K562 (cell line): ENCODE measurements at regions not wholly inside any gene's neighbourhood (a gene's known extent, or its start where the extent isn't known, plus 50 kb on each side); places are given as distances from the start of the nearest gene placed in this dataset.

Source experiments
- ATAC-seq: fragments of 200-7000 bp; cut with Tn5 transposase; 3 replicates; pipeline ENCODE4 v1.9.1; 2020; ENCODE audit warnings: moderate library complexity
- BruUV-seq: library from RNA; stranded (reverse); fragments of 400-500 nt; replicated peaks from 2 replicates; lab custom pipeline; 2021; lab: Mats Ljungman, UMichigan
- CTCF ChIA-PET: fragments of 300-600 bp; formaldehyde crosslinking; extraction: SDS; loops from one replicate; lab custom pipeline; 2021; ENCODE audit warnings: low intra/inter-chr PET ratio; lab: Yijun Ruan, JAX
- POLR2A ChIA-PET: fragments of 300-600, 350-650 bp; sonication (Branson Sonifier 250); formaldehyde crosslinking; extraction: SDS; loops from one replicate; lab custom pipeline; 2021; ENCODE audit warnings: antibody characterized with exemption, inconsistent platforms; lab: Yijun Ruan, JAX
- DNase-seq, 4 experiments: peaks; one replicate each; pipeline versions ENCODE4 v3.0.0 to v3.0.0-alpha.2; 2011 to 2018; ENCODE audit warnings: low spot score in 3 of 4, mixed read lengths in 3 of 4; ENCODE audit errors: extremely low read depth in 1 of 4
- FAIRE-seq: peaks from 2 replicates; lab custom pipeline; 2011; peaks lifted over from hg19 to GRCh38; lab: Jason Lieb, UNC
- H2AFZ ChIP-seq: 2 replicates; pipeline ENCODE4 v1.6.0; 2011; ENCODE audit warnings: low read depth, low read length, control low read depth, inconsistent platforms
- H3K27ac ChIP-seq: fragments of 200-600 bp; 3 replicates; pipeline ENCODE4 v1.8.0; 2011; ENCODE audit warnings: low read depth, mild to moderate bottlenecking, control low read depth, inconsistent platforms, low read length, moderate library complexity, mixed read lengths; ENCODE audit errors: extremely low read depth
- H3K27me3 ChIP-seq, 2 experiments: fragments of 300-600 bp in 1 of 2; 2 replicates in 1 of 2; 3 replicates in 1 of 2; pipeline versions ENCODE4 v1.6.0 to v1.8.0; 2011; ENCODE audit warnings: inconsistent platforms in 2 of 2, low read length in 2 of 2, mild to moderate bottlenecking in 1 of 2, mixed read lengths in 1 of 2, moderate library complexity in 1 of 2; ENCODE audit not compliant: control insufficient read depth in 2 of 2, insufficient read depth in 2 of 2
- H3K36me3 ChIP-seq: fragments of 300-600 bp; 3 replicates; pipeline ENCODE4 v1.8.0; 2011; ENCODE audit warnings: mild to moderate bottlenecking, low read length, inconsistent platforms; ENCODE audit not compliant: control insufficient read depth, insufficient read depth
- H3K4me1 ChIP-seq, 2 experiments: fragments of 200-600 bp in 1 of 2; replicated peaks in 1 of 2; 2 replicates in 1 of 2; 3 replicates in 1 of 2; pipeline versions ENCODE4 v1.5.1 to v1.8.0; 2011; ENCODE audit warnings: inconsistent platforms in 2 of 2, low read length in 2 of 2, mild to moderate bottlenecking in 1 of 2, mixed read lengths in 1 of 2, moderate library complexity in 1 of 2; ENCODE audit not compliant: control insufficient read depth in 2 of 2, insufficient read depth in 2 of 2
- H3K4me2 ChIP-seq: 2 replicates; pipeline ENCODE4 v1.6.1; 2011; ENCODE audit warnings: low read length, control low read depth, inconsistent platforms, mixed read lengths; ENCODE audit not compliant: insufficient read depth
- H3K4me3 ChIP-seq: fragments of 200-600 bp; sonication (generic), shearing (Covaris generic); 2 replicates; pipeline ENCODE4 v1.5.1; 2016; ENCODE audit warnings: control low read depth, inconsistent platforms
- H3K79me2 ChIP-seq: fragments of 200-600 bp; 3 replicates; pipeline ENCODE4 v1.8.0; 2011; ENCODE audit warnings: low read length, inconsistent platforms; ENCODE audit not compliant: control insufficient read depth, insufficient read depth
- H3K9ac ChIP-seq, 2 experiments: 2 replicates each; pipeline versions ENCODE4 v1.6.0 to v1.6.1; 2011; ENCODE audit warnings: low read depth in 2 of 2, low read length in 2 of 2, control low read depth in 1 of 2, inconsistent platforms in 1 of 2, mild to moderate bottlenecking in 1 of 2, mixed read lengths in 1 of 2; ENCODE audit not compliant: insufficient read depth in 1 of 2
- H3K9me1 ChIP-seq: one replicate; pipeline ENCODE4 v1.6.0; 2011; ENCODE audit warnings: inconsistent platforms, mild to moderate bottlenecking, low read length, moderate library complexity; ENCODE audit not compliant: control insufficient read depth, insufficient read depth
- H3K9me3 ChIP-seq: replicated peaks from 2 replicates; pipeline ENCODE4 v1.5.1; 2011; ENCODE audit warnings: low read depth, low read length, inconsistent platforms; ENCODE audit not compliant: control insufficient read depth, insufficient read depth
- H4K20me1 ChIP-seq: replicated peaks from 2 replicates; pipeline ENCODE4 v1.6.1; 2011; ENCODE audit warnings: low read length, inconsistent platforms, mixed read lengths; ENCODE audit not compliant: control insufficient read depth, insufficient read depth
- BCOR ChIP-seq: fragments of 450-650 bp; IDR thresholded peaks from 2 replicates; pipeline ENCODE4 v1.6.1; 2016
- HNRNPL ChIP-seq: fragments of 200-400 bp; formaldehyde crosslinking; IDR thresholded peaks from 2 replicates; pipeline ENCODE4 v1.6.1; 2017; ENCODE audit warnings: low read depth, mild to moderate bottlenecking, low read length
- MAFG ChIP-seq: fragments of 450-650 bp; conservative IDR thresholded peaks from 2 replicates; pipeline ENCODE4 v1.6.1; 2016; ENCODE audit warnings: missing genetic modification characterization, missing compliant biosample characterization
- MED1 ChIP-seq: sonication (generic); formaldehyde crosslinking; IDR thresholded peaks from 2 replicates; pipeline ENCODE4 v1.8.1; 2023; ENCODE audit warnings: missing genetic modification reagents, borderline replicate concordance
- RAD21 ChIP-seq, 2 experiments: fragments of 250-450 bp in 1 of 2; fragments of 450-650 bp in 1 of 2; sonication (Bioruptor Pico) in 1 of 2; formaldehyde crosslinking in 1 of 2; IDR thresholded peaks in 1 of 2; conservative IDR thresholded peaks in 1 of 2; 2 replicates each; pipeline versions ENCODE4 v1.4.0 to v1.8.0; 2020 to 2022; ENCODE audit warnings: mild to moderate bottlenecking in 2 of 2, moderate library complexity in 1 of 2
- SIX5 ChIP-seq, 2 experiments: IDR thresholded peaks; 2 replicates each; pipeline ENCODE4 v1.6.1; 2011; ENCODE audit warnings: low read length in 2 of 2, borderline replicate concordance in 1 of 2, low read depth in 1 of 2, mild to moderate bottlenecking in 1 of 2, moderate library complexity in 1 of 2; ENCODE audit not compliant: insufficient read depth in 1 of 2
- ZNF785 ChIP-seq: fragments of 250-450 bp; sonication (Bioruptor Pico); IDR thresholded peaks from 2 replicates; pipeline ENCODE4 v1.4.0; 2020; ENCODE audit warnings: mild to moderate bottlenecking
- WGBS: fragments of 100-300 bp; shearing (Covaris generic); methylation state at CpG from one replicate; pipeline ENCODE4 v1.1.6; 2016; ENCODE audit warnings: low coverage, mixed read lengths; ENCODE audit not compliant: insufficient coverage; ENCODE audit errors: missing lambda C conversion rate; 5-methylcytosine and 5-hydroxymethylcytosine counted together
- in situ Hi-C: fragments of 300-500 bp; cut with MboI; formaldehyde crosslinking; loops from 4 replicates; pipeline ENCODE4 v1.15.0; 2018; ENCODE audit warnings: inconsistent platforms, mixed read lengths
- intact Hi-C: fragments of 100-400 bp; cut with micrococcal nuclease; formaldehyde crosslinking; loops from 2 replicates; pipeline ENCODE4 v1.14.2; 2022
- TF ChIP-seq, protein P1 (sequence below): fragments of 250-450 bp; sonication (Bioruptor Pico); IDR thresholded peaks from 2 replicates; pipeline ENCODE4 v1.8.0; 2021; ENCODE audit warnings: borderline replicate concordance, mild to moderate bottlenecking, moderate library complexity; ENCODE audit not compliant: poor library complexity, severe bottlenecking
- TF ChIP-seq, protein P2 (sequence below): sonication (generic); formaldehyde crosslinking; IDR thresholded peaks from 2 replicates; pipeline ENCODE4 v1.9.0; 2022; ENCODE audit warnings: mild to moderate bottlenecking, missing genetic modification reagents
- TF ChIP-seq, protein P3 (sequence below), 2 experiments: fragments of 450-650 bp; formaldehyde crosslinking in 1 of 2; IDR thresholded peaks; 2 replicates each; pipeline versions ENCODE4 v1.4.0 to v1.6.1; 2014 to 2020; ENCODE audit warnings: mild to moderate bottlenecking in 2 of 2, borderline replicate concordance in 1 of 2, low read depth in 1 of 2
- TF ChIP-seq, protein P4 (sequence below): sonication (generic); formaldehyde crosslinking; IDR thresholded peaks from 2 replicates; pipeline ENCODE4 v1.9.0; 2022; ENCODE audit warnings: mild to moderate bottlenecking, missing genetic modification reagents

DNA sequence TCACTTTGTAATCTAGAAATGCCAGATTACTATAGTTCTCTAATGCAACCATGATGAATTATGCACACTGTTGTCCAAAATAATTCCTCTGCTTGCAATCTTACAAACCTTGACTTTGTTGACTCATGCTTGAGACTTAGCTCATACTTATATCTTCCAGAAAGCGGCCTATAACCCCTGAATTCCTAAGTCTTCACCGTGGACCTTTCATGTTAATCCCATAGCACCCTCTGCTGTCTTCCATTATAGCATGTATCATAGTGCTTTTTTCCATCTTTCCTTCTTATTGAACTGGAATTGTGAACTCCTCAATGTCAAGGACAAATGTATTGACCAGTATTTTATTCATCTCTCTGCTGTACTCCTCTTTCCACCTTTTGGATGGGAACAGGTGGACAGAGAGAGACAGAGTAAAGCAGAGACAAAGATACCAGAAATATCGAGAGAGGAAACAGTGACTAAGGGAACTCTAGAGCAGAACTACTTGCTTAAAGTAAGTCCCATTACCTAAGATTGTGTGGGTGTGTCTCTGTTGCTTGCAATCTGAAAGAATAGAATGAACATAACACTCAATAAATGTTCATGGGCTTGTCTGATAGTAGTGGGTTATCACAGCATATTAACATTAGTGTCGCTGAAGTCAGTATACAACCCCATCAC lies 110.0 kb downstream of the LURAP1L start:
- no peak overlapping the region for H3K27ac ChIP-seq
- peak in 1 of 4 experiments; percentile 0 for DNase-seq
- CTCF ChIA-PET: interaction anchor here (1.6 kb wide), 1 partner anchor 161 kb away, joined by 9 read pairs; no protein-coding TSS in a partner anchor
- TF ChIP-seq HNRNPL (no peak), MED1 (CRISPR knock-in tag) (no peak), MAFG (tag) (no peak), SIX5 (IDR thresholded peaks at IDR 0.05; ENCODE audit: borderline replicate concordance in 1 of 2, insufficient read depth in 1 of 2, low read depth in 1 of 2, low read length in 2 of 2) (no peak), RAD21 (CRISPR knock-in tag; conservative IDR thresholded peaks at IDR 0.05 in 1 of 2, IDR thresholded peaks at IDR 0.05 in 1 of 2) (peak; percentile 20 to 52; a peak in 3 of 4 replicates), BCOR (no peak), ZNF785 (no peak)
- TF ChIP-seq, protein P1, sequence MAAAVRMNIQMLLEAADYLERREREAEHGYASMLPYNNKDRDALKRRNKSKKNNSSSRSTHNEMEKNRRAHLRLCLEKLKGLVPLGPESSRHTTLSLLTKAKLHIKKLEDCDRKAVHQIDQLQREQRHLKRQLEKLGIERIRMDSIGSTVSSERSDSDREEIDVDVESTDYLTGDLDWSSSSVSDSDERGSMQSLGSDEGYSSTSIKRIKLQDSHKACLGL (CRISPR knock-in tag): no peak
- TF ChIP-seq, protein P2, sequence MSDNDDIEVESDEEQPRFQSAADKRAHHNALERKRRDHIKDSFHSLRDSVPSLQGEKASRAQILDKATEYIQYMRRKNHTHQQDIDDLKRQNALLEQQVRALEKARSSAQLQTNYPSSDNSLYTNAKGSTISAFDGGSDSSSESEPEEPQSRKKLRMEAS: no peak
- TF ChIP-seq, protein P3, sequence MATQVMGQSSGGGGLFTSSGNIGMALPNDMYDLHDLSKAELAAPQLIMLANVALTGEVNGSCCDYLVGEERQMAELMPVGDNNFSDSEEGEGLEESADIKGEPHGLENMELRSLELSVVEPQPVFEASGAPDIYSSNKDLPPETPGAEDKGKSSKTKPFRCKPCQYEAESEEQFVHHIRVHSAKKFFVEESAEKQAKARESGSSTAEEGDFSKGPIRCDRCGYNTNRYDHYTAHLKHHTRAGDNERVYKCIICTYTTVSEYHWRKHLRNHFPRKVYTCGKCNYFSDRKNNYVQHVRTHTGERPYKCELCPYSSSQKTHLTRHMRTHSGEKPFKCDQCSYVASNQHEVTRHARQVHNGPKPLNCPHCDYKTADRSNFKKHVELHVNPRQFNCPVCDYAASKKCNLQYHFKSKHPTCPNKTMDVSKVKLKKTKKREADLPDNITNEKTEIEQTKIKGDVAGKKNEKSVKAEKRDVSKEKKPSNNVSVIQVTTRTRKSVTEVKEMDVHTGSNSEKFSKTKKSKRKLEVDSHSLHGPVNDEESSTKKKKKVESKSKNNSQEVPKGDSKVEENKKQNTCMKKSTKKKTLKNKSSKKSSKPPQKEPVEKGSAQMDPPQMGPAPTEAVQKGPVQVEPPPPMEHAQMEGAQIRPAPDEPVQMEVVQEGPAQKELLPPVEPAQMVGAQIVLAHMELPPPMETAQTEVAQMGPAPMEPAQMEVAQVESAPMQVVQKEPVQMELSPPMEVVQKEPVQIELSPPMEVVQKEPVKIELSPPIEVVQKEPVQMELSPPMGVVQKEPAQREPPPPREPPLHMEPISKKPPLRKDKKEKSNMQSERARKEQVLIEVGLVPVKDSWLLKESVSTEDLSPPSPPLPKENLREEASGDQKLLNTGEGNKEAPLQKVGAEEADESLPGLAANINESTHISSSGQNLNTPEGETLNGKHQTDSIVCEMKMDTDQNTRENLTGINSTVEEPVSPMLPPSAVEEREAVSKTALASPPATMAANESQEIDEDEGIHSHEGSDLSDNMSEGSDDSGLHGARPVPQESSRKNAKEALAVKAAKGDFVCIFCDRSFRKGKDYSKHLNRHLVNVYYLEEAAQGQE (IDR thresholded peaks at IDR 0.05; ENCODE audit: borderline replicate concordance): peak; percentile 12; the same call in 1 of the 2 replicates
- TF ChIP-seq, protein P3 (CRISPR knock-in tag; IDR thresholded peaks at IDR 0.05; ENCODE audit: low read depth): no peak
- TF ChIP-seq, protein P4, sequence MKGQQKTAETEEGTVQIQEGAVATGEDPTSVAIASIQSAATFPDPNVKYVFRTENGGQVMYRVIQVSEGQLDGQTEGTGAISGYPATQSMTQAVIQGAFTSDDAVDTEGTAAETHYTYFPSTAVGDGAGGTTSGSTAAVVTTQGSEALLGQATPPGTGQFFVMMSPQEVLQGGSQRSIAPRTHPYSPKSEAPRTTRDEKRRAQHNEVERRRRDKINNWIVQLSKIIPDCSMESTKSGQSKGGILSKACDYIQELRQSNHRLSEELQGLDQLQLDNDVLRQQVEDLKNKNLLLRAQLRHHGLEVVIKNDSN (CRISPR knock-in tag): no peak

More for the DNA sequence above, 110.0 kb downstream of the LURAP1L start:
- Histone ChIP-seq H3K9me1 (no peaks in the 10 kb centered on the region), H3K4me2 (no peak overlapping the region), H3K9ac (no peak overlapping the region), H3K27me3 (no peaks in the 10 kb centered on the region), H3K4me3 (no peak overlapping the region), H4K20me1 (no peaks in the 10 kb centered on the region), H2AFZ (no peak overlapping the region), H3K9me3 (no peaks in the 10 kb centered on the region), H3K79me2 (no peaks in the 10 kb centered on the region), H3K4me1 (no peaks in the 10 kb centered on the region), H3K36me3 (no peaks in the 10 kb centered on the region)
- WGBS: 4% methylated on average over 4 of the region's 4 CpGs
- in situ Hi-C loops: no loop called here
- BruUV-seq: no TSS peak
- ATAC-seq: no peak
- POLR2A ChIA-PET: no interaction called here
- no peak for FAIRE-seq
- intact Hi-C loops: no loop called here
